SU-DHL-6 (cell line): ENCODE measurements at regions not wholly inside any gene's neighbourhood (a gene's known extent, or its start where the extent isn't known, plus 50 kb on each side); places are given as distances from the start of the nearest gene placed in this dataset.
"Not testable (repeated sequence)": the region's sequence is repeated elsewhere in the genome, so short reads cannot be mapped to it uniquely, and the experiment has no call there.

Source experiments
- H2AFZ ChIP-seq: fragments of 200-600 bp; sonication (generic); 2 replicates; pipeline ENCODE4 v1.6.1; 2014; ENCODE audit warnings: low read depth, mild to moderate bottlenecking, moderate library complexity, mixed read lengths, antibody characterized with exemption, low read length; ENCODE audit not compliant: severe bottlenecking
- H3F3A ChIP-seq: fragments of 200-600 bp; shearing (Covaris generic); 2 replicates; pipeline ENCODE4 v1.6.0; 2016; ENCODE audit warnings: antibody characterized with exemption, mild to moderate bottlenecking; ENCODE audit not compliant: insufficient read depth
- H3K27ac ChIP-seq: fragments of 200-600 bp; sonication (generic); 2 replicates; pipeline ENCODE4 v1.5.1; 2016; ENCODE audit warnings: low read depth, mild to moderate bottlenecking, low read length, moderate library complexity, mixed read lengths
- H3K27me3 ChIP-seq: fragments of 200-600 bp; sonication (generic), shearing (Covaris generic); 2 replicates; pipeline ENCODE4 v1.6.0; 2014; ENCODE audit warnings: mild to moderate bottlenecking, low read length
- H3K36me3 ChIP-seq: fragments of 200-600 bp; sonication (generic); 2 replicates; pipeline ENCODE4 v1.6.1; 2014; ENCODE audit warnings: mild to moderate bottlenecking, low read length, mixed read lengths
- H3K4me2 ChIP-seq: fragments of 300-600, 200-600 bp; shearing (Covaris generic), sonication (generic); 2 replicates; pipeline ENCODE4 v1.6.0; 2014; ENCODE audit warnings: low read length, low read depth, mild to moderate bottlenecking; ENCODE audit not compliant: poor library complexity, severe bottlenecking
- H3K4me3 ChIP-seq: fragments of 200-600 bp; sonication (generic); 2 replicates; pipeline ENCODE4 v1.5.1; 2014; ENCODE audit warnings: antibody characterized with exemption, low read length, mild to moderate bottlenecking, mixed read lengths; ENCODE audit not compliant: insufficient read depth, poor library complexity, severe bottlenecking
- H3K79me2 ChIP-seq: fragments of 200-600 bp; sonication (generic); 2 replicates; pipeline ENCODE4 v1.6.1; 2014; ENCODE audit warnings: mild to moderate bottlenecking, low read length, moderate library complexity; ENCODE audit not compliant: insufficient read depth
- H3K9ac ChIP-seq: fragments of 200-600 bp; sonication (generic); 2 replicates; pipeline ENCODE4 v1.7.0; 2014; ENCODE audit warnings: mild to moderate bottlenecking, low read length
- H3K9me2 ChIP-seq: fragments of 200-600 bp; sonication (generic); replicated peaks from 2 replicates; pipeline ENCODE4 v1.6.1; 2014; ENCODE audit warnings: low read length; ENCODE audit not compliant: insufficient read depth
- H3K9me3 ChIP-seq: fragments of 200-600 bp; sonication (generic); 2 replicates; pipeline ENCODE4 v1.6.1; 2014; ENCODE audit warnings: low read length, mixed read lengths; ENCODE audit not compliant: insufficient read depth
- H4K20me1 ChIP-seq: fragments of 200-600 bp; sonication (generic); 2 replicates; pipeline ENCODE4 v1.6.1; 2014; ENCODE audit warnings: low read depth, mild to moderate bottlenecking, antibody characterized with exemption, low read length, moderate library complexity, mixed read lengths
- CTCF ChIP-seq: fragments of 200-600 bp; sonication (generic); IDR thresholded peaks from one replicate; pipeline ENCODE4 v1.5.1; 2017; ENCODE audit warnings: antibody characterized with exemption, mild to moderate bottlenecking, low read length, moderate library complexity; ENCODE audit not compliant: insufficient read depth, poor library complexity, severe bottlenecking
- EZH2phosphoT487 ChIP-seq: fragments of 200-600 bp; sonication (generic), shearing (Covaris generic); conservative IDR thresholded peaks from 2 replicates; pipeline ENCODE4 v1.6.1; 2018; ENCODE audit warnings: mild to moderate bottlenecking, antibody characterized with exemption, low read length, moderate library complexity, mixed read lengths

GRCh38 chr3:125675791-125676190 is 80.5 kb upstream of the OSBPL11 start:
- Histone ChIP-seq H3K9me3 (no peaks in the 10 kb centered on the region), H3K4me3 (no peak overlapping the region), H3K27ac (no peak overlapping the region), H3K9ac (no peak overlapping the region), H3K27me3 (no peaks in the 10 kb centered on the region), H3K79me2 (no peaks in the 10 kb centered on the region), H3K4me2 (no peak overlapping the region), H3F3A (no peaks in the 10 kb centered on the region), H2AFZ (no peak overlapping the region), H3K9me2 (no peaks in the 10 kb centered on the region), H3K36me3 (no peaks in the 10 kb centered on the region), H4K20me1 (no peaks in the 10 kb centered on the region)
- TF ChIP-seq EZH2phosphoT487 (no peak), CTCF (no peak)

- no peak overlapping the region for H3K4me3 ChIP-seq
- H3K36me3 ChIP-seq = no peaks in the 10 kb centered on the region
- H3K79me2 ChIP-seq = no peaks in the 10 kb centered on the region
- TF ChIP-seq EZH2phosphoT487 (no peak), CTCF (no peak)
- H4K20me1 ChIP-seq = no peaks in the 10 kb centered on the region
- H3K9me3 ChIP-seq = no peaks in the 10 kb centered on the region
- no peak overlapping the region for H2AFZ ChIP-seq
- no peak overlapping the region for H3K9ac ChIP-seq
- H3K27me3 ChIP-seq = no peaks in the 10 kb centered on the region
- H3K4me2 ChIP-seq = no peak overlapping the region
- no peaks in the 10 kb centered on the region for H3F3A ChIP-seq
- H3K9me2 ChIP-seq = no peaks in the 10 kb centered on the region
- no peak overlapping the region for H3K27ac ChIP-seq
These were observed 84.0 kb upstream of the OSBPL11 start for GRCh38 chr3:125679258-125679657.

GRCh38 chr3:125681146-125681545 is 85.8 kb upstream of the OSBPL11 start:
- TF ChIP-seq EZH2phosphoT487 = no peak
- no peak for TF ChIP-seq CTCF
- H3K9ac ChIP-seq = no peak overlapping the region
- H3K4me3 ChIP-seq = no peak overlapping the region
- H3K27ac ChIP-seq = no peak overlapping the region
- no peaks in the 10 kb centered on the region for H3K79me2 ChIP-seq
- H3K9me2 ChIP-seq = no peaks in the 10 kb centered on the region
- H3K9me3 ChIP-seq = no peaks in the 10 kb centered on the region
- no peak overlapping the region for H3K4me2 ChIP-seq
- H4K20me1 ChIP-seq = no peaks in the 10 kb centered on the region
- no peaks in the 10 kb centered on the region for H3F3A ChIP-seq
- H3K27me3 ChIP-seq = no peaks in the 10 kb centered on the region
- no peak overlapping the region for H2AFZ ChIP-seq
- no peaks in the 10 kb centered on the region for H3K36me3 ChIP-seq

- not testable (repeated sequence) for H2AFZ ChIP-seq, H3K9ac ChIP-seq, H3K27ac ChIP-seq
These were observed 86.6 kb upstream of the OSBPL11 start for GRCh38 chr3:125681906-125682305.

GRCh38 chr3:125682610-125683009 is 87.3 kb upstream of the OSBPL11 start:
- H3K4me2 ChIP-seq, H3K9me3 ChIP-seq, H2AFZ ChIP-seq, H3K9ac ChIP-seq, H3K27me3 ChIP-seq, H3K27ac ChIP-seq, H3K79me2 ChIP-seq, H3K4me3 ChIP-seq, H3K36me3 ChIP-seq, H3F3A ChIP-seq, H3K9me2 ChIP-seq, H4K20me1 ChIP-seq: not testable (repeated sequence)

More at GRCh38 chr3:125681906-125682305, 86.6 kb upstream of the OSBPL11 start:
- not testable (repeated sequence) for H4K20me1 ChIP-seq, H3K27me3 ChIP-seq, H3K4me2 ChIP-seq, H3F3A ChIP-seq, H3K4me3 ChIP-seq, H3K9me2 ChIP-seq, H3K79me2 ChIP-seq, H3K36me3 ChIP-seq, H3K9me3 ChIP-seq
